ENCODE measurements at regions not wholly inside any gene's neighbourhood (a gene's known extent, or its start where the extent isn't known, plus 50 kb on each side); places are given as distances from the start of the nearest gene placed in this dataset.

DNA sequence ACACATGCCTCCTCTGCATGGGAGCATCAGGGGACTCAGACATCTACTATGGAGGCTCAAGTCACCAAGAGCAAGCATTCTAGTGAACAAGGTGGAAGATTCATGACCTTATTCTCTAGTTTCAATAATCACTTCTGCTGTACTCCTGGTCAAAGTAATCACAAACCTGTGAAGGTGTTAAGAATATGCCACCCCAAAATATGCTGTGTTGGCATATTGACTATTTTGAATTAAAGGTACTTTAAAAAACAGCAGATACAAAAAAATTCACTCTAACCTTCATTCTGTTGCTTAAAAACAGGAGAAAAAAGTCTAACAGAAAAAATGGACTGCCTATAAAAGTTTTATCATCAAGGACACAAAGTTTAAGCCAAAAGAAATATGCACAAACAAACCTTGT, 607.8 kb upstream of the TYRP1 start:
- H2BK120ac ChIP-seq (ENCODE audit: low read depth, low read length), result no peak overlapping the region
- no peaks in the 10 kb centered on the region for H3K9me1 ChIP-seq (ENCODE audit: insufficient read depth, low read length)
- no peak overlapping the region for H4K5ac ChIP-seq (ENCODE audit: low read depth, low read length)
- H3K4me1 ChIP-seq (ENCODE audit: control insufficient read depth, insufficient read depth, low read length), result no peaks in the 10 kb centered on the region
- H3K4ac ChIP-seq (ENCODE audit: low read depth, low read length), result no peak overlapping the region
- ATAC-seq (ENCODE audit: low read depth), result no peak
- DNase-seq, result no peak
- no peak overlapping the region for H4K91ac ChIP-seq (ENCODE audit: insufficient read depth, low read depth, low read length)
- dilution Hi-C loops (cut with HindIII; ENCODE audit: low sequenced_read_pairs, unreplicated experiment) (no loop called here), in situ Hi-C loops (cut with MboI; ENCODE audit: low sequenced_read_pairs) (no loop called here), intact Hi-C loops (cut with micrococcal nuclease) (no loop called here)
- H2AK9ac ChIP-seq (replicated peaks; ENCODE audit: low read depth, low read length, poor library complexity), result no peak overlapping the region
- no peak overlapping the region for H3K23ac ChIP-seq (ENCODE audit: low read depth, low read length)
- H3K4me3 ChIP-seq (ENCODE audit: insufficient read depth, low read depth, low read length), result no peak overlapping the region
- H3K4me2 ChIP-seq (ENCODE audit: low read depth, low read length), result no peak overlapping the region
- no peak overlapping the region for H4K8ac ChIP-seq (ENCODE audit: low read depth in 2 of 2, low read length in 2 of 2)
- no peak overlapping the region for H2AK5ac ChIP-seq (ENCODE audit: low read depth, low read length)
- no TSS peak for BruUV-seq (replicated peaks)
- no peak overlapping the region for H3K18ac ChIP-seq (ENCODE audit: low read depth, low read length)
- no peak overlapping the region for H3K9ac ChIP-seq (ENCODE audit: low read depth, low read length)
- no peak overlapping the region for H3K14ac ChIP-seq (replicated peaks; ENCODE audit: low read depth, low read length)
- H2BK15ac ChIP-seq (ENCODE audit: low read depth, low read length), result no peak overlapping the region
- H3K56ac ChIP-seq (ENCODE audit: extremely low read depth, insufficient read depth, low read length), result no peak overlapping the region
- no peaks in the 10 kb centered on the region for H3K27me3 ChIP-seq (ENCODE audit: control insufficient read depth, insufficient read depth, low read length)
- H3K79me1 ChIP-seq (ENCODE audit: low read depth in 1 of 2, low read length in 2 of 2), result no peaks in the 10 kb centered on the region
- CTCF ChIA-PET, result no interaction called here
- POLR2A ChIA-PET (ENCODE audit: unreplicated experiment), result no interaction called here
- H4K20me1 ChIP-seq (ENCODE audit: insufficient read depth, low read length), result no peaks in the 10 kb centered on the region
- no peaks in the 10 kb centered on the region for H3K36me3 ChIP-seq (ENCODE audit: control insufficient read depth, insufficient read depth, low read length)
- H2BK5ac ChIP-seq (ENCODE audit: low read depth, low read length, poor library complexity, severe bottlenecking), result no peak overlapping the region
- no peak overlapping the region for H3K27ac ChIP-seq (ENCODE audit: insufficient read depth, low read length)
- no peak overlapping the region for H2BK20ac ChIP-seq (ENCODE audit: low read depth, low read length)
- no peaks in the 10 kb centered on the region; the same call in 1 of the 2 replicates for H3K9me3 ChIP-seq (ENCODE audit: control insufficient read depth, insufficient read depth, low read length)
- TF ChIP-seq MAFK (IDR thresholded peaks at IDR 0.05; ENCODE audit: low read depth, low read length), result peak; percentile 84
- no peak for TF ChIP-seq SMC3 (IDR thresholded peaks at IDR 0.05; ENCODE audit: low read depth, low read length)
- no peak for TF ChIP-seq CHD1 (IDR thresholded peaks at IDR 0.05; ENCODE audit: low read depth, low read length)
- no peak overlapping the region for H2AFZ ChIP-seq (replicated peaks; ENCODE audit: low read length, poor library complexity)

Data from IMR-90 (cell line).